ENCODE measurements at regions not wholly inside any gene's neighbourhood (a gene's known extent, or its start where the extent isn't known, plus 50 kb on each side); places are given as distances from the start of the nearest gene placed in this dataset.

- H3K4me3 ChIP-seq (ENCODE audit: low read length): no peak overlapping the region
- TF ChIP-seq, protein P1, sequence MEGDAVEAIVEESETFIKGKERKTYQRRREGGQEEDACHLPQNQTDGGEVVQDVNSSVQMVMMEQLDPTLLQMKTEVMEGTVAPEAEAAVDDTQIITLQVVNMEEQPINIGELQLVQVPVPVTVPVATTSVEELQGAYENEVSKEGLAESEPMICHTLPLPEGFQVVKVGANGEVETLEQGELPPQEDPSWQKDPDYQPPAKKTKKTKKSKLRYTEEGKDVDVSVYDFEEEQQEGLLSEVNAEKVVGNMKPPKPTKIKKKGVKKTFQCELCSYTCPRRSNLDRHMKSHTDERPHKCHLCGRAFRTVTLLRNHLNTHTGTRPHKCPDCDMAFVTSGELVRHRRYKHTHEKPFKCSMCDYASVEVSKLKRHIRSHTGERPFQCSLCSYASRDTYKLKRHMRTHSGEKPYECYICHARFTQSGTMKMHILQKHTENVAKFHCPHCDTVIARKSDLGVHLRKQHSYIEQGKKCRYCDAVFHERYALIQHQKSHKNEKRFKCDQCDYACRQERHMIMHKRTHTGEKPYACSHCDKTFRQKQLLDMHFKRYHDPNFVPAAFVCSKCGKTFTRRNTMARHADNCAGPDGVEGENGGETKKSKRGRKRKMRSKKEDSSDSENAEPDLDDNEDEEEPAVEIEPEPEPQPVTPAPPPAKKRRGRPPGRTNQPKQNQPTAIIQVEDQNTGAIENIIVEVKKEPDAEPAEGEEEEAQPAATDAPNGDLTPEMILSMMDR (IDR thresholded peaks at IDR 0.05; ENCODE audit: insufficient read depth, low read depth, low read length, missing control alignments): no peak
- no peak for DNase-seq (ENCODE audit: low read depth)
These were observed 539.0 kb downstream of the ZWINT start for GRCh38 chr10:55822096-55822495.

- H3K4me3 ChIP-seq (ENCODE audit: low read length): no peak overlapping the region
- TF ChIP-seq, protein P1 (IDR thresholded peaks at IDR 0.05; ENCODE audit: insufficient read depth, low read depth, low read length, missing control alignments): no peak
- no peak for DNase-seq (ENCODE audit: low read depth)
These were observed 540.6 kb downstream of the ZWINT start for GRCh38 chr10:55820478-55820877.

DNA sequence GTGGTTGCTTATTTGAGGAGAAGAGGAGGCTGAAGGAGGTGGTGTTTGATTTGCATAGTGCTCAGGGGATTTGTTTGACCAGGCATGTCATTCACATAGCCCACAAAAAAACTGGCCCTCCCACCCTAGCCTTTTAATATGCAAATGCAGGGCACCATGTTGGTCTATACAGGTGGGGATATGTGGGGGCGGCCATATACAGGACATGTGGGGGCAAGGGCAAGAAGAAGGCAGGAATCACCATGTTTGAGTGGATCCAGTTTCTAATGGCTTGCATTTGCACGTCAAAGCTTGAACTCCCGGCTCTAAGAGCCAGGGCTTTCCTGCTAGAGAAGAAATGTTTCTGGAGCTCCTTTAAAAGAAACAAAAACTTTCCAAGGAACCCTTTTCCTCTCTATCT, 541.0 kb downstream of the ZWINT start:
- no peak for DNase-seq (ENCODE audit: low read depth)
- no peak overlapping the region for H3K4me3 ChIP-seq (ENCODE audit: low read length)
- TF ChIP-seq, protein P1 (IDR thresholded peaks at IDR 0.05; ENCODE audit: insufficient read depth, low read depth, low read length, missing control alignments): no peak

DNA sequence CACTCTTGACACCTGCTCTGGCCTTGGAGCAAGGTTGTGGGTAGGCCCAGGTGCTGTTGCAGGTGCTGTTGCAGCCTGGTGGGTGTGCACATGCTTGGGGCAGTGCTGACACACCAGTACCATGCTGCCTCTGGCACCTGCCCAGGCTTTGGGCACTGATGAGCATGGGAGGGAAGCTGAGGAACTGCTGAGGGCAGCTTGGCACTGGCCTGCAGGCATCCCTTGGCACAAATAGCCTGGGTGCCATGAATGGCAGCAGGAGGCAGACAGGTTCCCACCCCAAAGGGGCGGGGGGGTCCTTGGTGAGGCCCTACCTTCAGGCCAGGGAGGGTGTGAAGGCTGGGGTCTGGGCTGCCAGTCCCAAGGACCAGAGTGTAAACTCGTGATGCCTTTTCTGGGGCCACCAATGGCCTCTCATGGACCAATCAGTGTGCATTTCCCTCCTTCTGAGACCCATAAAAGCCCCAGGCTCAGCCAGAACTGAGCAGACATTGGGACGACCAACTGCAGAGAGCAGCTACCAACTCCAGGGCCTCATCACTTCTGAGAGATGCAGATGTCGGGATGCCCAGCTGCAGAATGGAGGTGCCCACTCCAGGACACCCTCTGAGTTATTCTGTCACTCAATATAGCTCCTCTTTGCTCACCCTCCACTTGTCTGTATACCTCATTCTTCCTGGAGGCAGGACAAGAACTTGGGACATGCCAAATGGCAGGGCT, 547.4 kb downstream of the ZWINT start:
- DNase-seq (ENCODE audit: low read depth): no peak
- TF ChIP-seq, protein P1 (IDR thresholded peaks at IDR 0.05; ENCODE audit: insufficient read depth, low read depth, low read length, missing control alignments): no peak
- no peak overlapping the region for H3K4me3 ChIP-seq (ENCODE audit: low read length)

- DNase-seq (ENCODE audit: low read depth): no peak
- no peak overlapping the region for H3K4me3 ChIP-seq (ENCODE audit: low read length)
- TF ChIP-seq, protein P1 (IDR thresholded peaks at IDR 0.05; ENCODE audit: insufficient read depth, low read depth, low read length, missing control alignments): no peak
These were observed 558.0 kb downstream of the ZWINT start for GRCh38 chr10:55803055-55803454.

DNA sequence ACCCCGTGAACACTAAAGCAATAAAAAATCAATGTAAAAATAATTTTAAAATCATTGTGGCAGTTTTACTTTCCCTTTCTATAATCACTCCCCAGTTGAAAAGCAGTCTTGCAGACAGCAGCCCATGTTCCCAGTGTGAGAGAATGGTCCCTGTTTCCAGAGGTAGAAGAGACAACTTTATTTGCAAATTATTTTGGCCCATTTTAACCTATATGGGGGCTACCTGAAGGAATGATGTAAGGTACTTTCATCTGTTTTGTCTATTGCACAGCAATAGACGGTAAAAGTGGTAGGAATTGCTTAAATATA, 559.8 kb downstream of the ZWINT start:
- TF ChIP-seq, protein P1 (IDR thresholded peaks at IDR 0.05; ENCODE audit: insufficient read depth, low read depth, low read length, missing control alignments): no peak
- no peak for DNase-seq (ENCODE audit: low read depth)
- no peak overlapping the region for H3K4me3 ChIP-seq (ENCODE audit: low read length)

Data from epithelial cell of esophagus (primary cell).